PFSK-1 (cell line): ENCODE measurements at regions not wholly inside any gene's neighbourhood (a gene's known extent, or its start where the extent isn't known, plus 50 kb on each side); places are given as distances from the start of the nearest gene placed in this dataset.

Source experiments
- FOXP2 ChIP-seq: optimal IDR thresholded peaks from 2 replicates; pipeline ENCODE3; 2011; ENCODE audit warnings: borderline replicate concordance, control low read depth, inconsistent platforms; ENCODE audit not compliant: insufficient read depth; ENCODE audit errors: extremely low read length, extremely low read depth
- POLR2AphosphoS5 ChIP-seq: IDR thresholded peaks from 2 replicates; pipeline ENCODE4 v1.6.1; 2012; ENCODE audit warnings: low read depth, mild to moderate bottlenecking, control low read depth, low read length, moderate library complexity
- REST ChIP-seq, 2 experiments: IDR thresholded peaks; 2 replicates each; pipeline versions ENCODE4 v1.6.1 to v1.8.0; 2011 to 2012; ENCODE audit warnings: low read depth in 2 of 2, low read length in 2 of 2, control low read depth in 1 of 2, inconsistent platforms in 1 of 2, mild to moderate bottlenecking in 1 of 2, moderate library complexity in 1 of 2; ENCODE audit not compliant: insufficient read depth in 1 of 2
- SIN3A ChIP-seq: IDR thresholded peaks from 2 replicates; pipeline ENCODE4 v1.6.1; 2012; ENCODE audit warnings: mild to moderate bottlenecking, low read length, moderate library complexity, borderline replicate concordance; ENCODE audit not compliant: insufficient read depth
- TAF1 ChIP-seq: IDR thresholded peaks from 2 replicates; pipeline ENCODE4 v1.6.1; 2012; ENCODE audit warnings: low read length, control low read depth, borderline replicate concordance; ENCODE audit not compliant: insufficient read depth

- TF ChIP-seq POLR2AphosphoS5: no peak
- TF ChIP-seq REST (IDR thresholded peaks at IDR 0.05; ENCODE audit: insufficient read depth in 1 of 2, low read depth in 2 of 2, low read length in 2 of 2): no peak
- TF ChIP-seq FOXP2: no peak
- no peak for TF ChIP-seq TAF1
- no peak for TF ChIP-seq SIN3A
These were observed 350.9 kb upstream of the ACTBL2 start for GRCh38 chr5:57833489-57833888.

DNA sequence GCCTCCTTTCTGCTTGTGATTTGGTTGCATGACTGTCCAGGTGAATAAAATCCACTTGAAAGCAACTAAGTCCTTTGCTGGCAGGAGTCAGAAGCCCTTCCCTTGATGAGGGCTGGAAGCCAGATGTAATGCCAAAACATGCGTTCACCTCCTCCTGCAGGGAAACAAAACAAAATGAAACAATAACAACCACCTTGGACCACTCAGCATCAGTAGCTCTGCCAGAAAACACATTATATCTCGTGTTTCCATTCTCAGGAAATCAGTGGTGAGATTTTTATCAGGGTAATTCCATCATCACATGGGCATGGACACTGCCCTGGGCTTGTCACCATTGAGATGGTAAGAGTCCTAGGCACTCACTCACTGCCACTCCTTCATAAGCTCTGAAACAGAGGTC, 350.3 kb upstream of the ACTBL2 start:
- TF ChIP-seq SIN3A (no peak), TAF1 (no peak), POLR2AphosphoS5 (no peak), FOXP2 (no peak), REST (IDR thresholded peaks at IDR 0.05; ENCODE audit: insufficient read depth in 1 of 2, low read depth in 2 of 2, low read length in 2 of 2) (no peak)

- no peak for TF ChIP-seq FOXP2
- TF ChIP-seq POLR2AphosphoS5: no peak
- TF ChIP-seq SIN3A: no peak
- no peak for TF ChIP-seq TAF1
- TF ChIP-seq REST (IDR thresholded peaks at IDR 0.05; ENCODE audit: insufficient read depth in 1 of 2, low read depth in 2 of 2, low read length in 2 of 2): no peak
These were observed 349.3 kb upstream of the ACTBL2 start for GRCh38 chr5:57831932-57832331.

DNA sequence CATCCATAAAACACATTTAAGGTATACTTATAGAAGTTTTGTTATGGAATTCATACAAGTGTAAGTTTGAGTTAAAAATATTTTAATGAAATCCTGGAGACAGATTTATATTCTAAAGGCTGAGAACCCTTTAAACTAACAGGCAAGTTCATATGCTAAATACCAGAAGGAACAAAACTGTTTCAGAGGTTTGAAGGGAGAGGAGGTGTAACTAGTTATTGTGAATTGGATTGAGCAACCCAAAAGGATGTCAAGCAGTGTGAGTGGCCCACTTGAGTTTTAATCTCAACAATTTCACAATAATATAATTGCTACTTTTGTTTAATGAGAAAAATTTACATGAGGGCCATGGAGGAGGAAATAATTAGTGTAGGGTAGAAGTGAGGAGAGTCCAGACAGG, 348.5 kb upstream of the ACTBL2 start:
- TF ChIP-seq TAF1: no peak

DNA sequence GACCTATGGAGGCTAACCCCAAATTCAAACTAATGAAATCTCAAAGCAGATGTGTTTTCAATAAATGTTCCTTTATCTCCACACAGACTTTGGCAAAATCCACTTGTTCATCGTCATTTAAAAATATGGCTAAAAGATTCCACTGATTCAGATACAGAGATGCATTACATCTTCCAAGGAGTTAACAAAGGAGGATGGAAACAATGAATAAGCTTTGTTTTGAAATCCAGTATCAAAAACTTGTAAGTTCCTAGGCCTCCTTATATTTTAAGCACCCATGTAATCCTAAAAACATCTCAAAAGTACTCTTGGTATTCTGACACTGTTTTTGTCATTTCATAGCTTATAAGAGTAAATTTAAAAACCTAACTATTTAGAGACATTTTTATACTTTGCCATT, 345.6 kb upstream of the ACTBL2 start:
- TF ChIP-seq SIN3A: no peak
- no peak for TF ChIP-seq POLR2AphosphoS5
- no peak for TF ChIP-seq REST (IDR thresholded peaks at IDR 0.05; ENCODE audit: insufficient read depth in 1 of 2, low read depth in 2 of 2, low read length in 2 of 2)
- TF ChIP-seq FOXP2: no peak
- TF ChIP-seq TAF1: no peak
